Effector CD4-positive, alpha-beta T cell (primary cell): ENCODE measurements at regions not wholly inside any gene's neighbourhood (a gene's known extent, or its start where the extent isn't known, plus 50 kb on each side); places are given as distances from the start of the nearest gene placed in this dataset.
"Not testable (repeated sequence)": the region's sequence is repeated elsewhere in the genome, so short reads cannot be mapped to it uniquely, and the experiment has no call there.

Experiments
- DNase-seq: peaks from one replicate; pipeline ENCODE4 v3.0.0-alpha.2; 2020

DNA sequence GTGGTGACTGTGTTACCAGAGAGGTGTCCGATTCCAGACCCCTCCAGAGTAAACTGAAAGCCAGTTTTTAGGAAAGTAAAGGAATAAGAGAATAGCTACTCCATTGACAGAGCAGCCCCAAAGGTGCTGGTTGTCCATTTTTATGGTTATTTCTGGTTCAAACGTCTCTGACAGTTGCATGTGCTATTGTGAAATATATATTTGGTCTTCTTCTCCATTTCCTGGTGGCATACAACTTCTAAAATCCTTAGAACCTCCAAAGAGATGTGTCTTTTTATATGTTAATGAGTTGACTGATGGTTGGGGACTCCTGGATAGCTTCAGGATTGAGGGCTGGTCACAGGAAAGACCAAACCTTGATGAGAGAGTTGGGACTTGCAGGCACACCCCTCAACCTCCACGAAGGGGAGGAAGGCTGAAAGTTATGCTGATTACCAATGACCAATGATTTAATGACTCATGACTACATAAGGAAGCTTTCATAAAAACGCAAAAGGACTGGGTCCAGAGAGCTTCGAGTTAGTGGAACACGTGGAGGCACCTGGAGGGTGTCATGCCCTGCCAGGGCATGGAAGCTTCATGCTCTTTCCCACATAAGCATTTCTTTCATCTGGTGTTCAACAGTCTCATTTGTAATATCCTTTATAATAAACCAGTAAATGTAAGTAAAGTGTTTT is 100.7 kb downstream of the SLC16A1 start:
- DNase-seq = no peak

DNA sequence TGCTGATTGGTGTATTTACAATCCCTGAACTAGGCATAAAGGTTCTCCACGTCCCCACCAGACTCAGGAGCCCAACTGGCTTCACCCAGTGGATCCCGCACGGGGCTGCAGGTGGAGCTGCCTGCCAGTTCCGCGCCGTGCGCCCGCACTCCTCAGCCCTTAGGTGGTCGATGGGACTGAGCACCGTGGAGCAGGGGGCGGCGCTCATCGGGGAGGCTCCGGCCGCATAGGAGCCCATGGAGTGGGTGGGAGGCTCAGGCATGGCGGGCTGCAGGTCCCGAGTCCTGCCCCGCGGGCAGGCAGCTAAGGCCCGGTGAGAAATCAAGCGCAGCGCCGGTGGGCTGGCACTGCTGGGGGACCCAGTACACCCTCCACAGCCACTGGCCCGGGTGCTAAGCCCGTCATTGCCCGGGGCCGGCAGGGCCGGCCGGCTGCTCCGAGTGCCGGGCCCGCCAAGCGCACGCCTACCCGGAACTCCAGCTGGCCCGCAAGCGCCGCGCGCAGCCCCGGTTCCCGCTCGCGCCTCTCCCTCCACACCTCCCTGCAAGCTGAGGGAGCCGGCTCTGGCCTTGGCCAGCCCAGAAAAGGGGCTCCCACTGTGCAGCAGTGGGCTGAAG is 101.5 kb downstream of the SLC16A1 start:
- not testable (repeated sequence) for DNase-seq

DNA sequence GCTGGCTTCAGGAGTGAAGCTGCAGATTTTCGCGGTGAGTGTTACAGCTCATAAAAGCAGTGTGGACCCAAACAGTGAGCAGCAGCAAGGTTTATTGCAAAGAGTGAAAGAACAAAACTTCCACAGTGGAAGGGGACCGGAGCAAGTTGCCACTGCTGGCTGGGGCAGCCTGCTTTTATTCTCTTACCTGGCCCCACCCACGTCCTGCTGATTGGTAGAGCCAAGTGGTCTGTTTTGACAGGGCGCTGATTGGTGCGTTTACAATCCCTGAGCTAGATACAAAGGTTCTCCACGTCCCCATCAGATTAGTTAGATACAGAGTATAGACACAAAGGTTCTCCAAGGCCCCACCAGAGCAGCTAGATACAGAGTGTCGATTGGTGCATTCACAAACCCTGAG is 102.1 kb downstream of the SLC16A1 start:
- not testable (repeated sequence) for DNase-seq

GRCh38 chr1:112852934-112853333 is 103.1 kb downstream of the SLC16A1 start:
- no peak for DNase-seq

DNA sequence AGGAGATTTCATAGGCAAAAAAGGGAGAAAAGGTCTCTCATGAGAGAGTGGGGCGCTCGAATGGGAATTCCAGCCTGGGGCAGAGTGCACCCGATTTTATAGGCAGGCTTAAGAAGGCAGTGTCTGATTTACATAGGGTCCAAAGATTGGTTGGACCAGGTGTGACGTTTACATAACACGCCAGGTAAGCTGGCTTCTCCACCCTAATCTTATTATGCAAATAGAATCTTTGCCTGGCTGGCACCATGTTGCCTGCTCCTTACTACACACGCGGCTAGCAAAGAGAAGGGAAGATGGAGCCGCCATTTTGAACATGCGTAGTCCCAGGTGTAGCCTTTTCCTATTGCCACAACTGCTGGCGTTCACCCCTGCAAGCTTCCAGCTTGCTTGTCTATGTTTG is 103.7 kb downstream of the SLC16A1 start:
- no peak for DNase-seq

- DNase-seq = no peak
Measured at GRCh38 chr1:112850034-112850757, 105.8 kb downstream of the SLC16A1 start.

DNA sequence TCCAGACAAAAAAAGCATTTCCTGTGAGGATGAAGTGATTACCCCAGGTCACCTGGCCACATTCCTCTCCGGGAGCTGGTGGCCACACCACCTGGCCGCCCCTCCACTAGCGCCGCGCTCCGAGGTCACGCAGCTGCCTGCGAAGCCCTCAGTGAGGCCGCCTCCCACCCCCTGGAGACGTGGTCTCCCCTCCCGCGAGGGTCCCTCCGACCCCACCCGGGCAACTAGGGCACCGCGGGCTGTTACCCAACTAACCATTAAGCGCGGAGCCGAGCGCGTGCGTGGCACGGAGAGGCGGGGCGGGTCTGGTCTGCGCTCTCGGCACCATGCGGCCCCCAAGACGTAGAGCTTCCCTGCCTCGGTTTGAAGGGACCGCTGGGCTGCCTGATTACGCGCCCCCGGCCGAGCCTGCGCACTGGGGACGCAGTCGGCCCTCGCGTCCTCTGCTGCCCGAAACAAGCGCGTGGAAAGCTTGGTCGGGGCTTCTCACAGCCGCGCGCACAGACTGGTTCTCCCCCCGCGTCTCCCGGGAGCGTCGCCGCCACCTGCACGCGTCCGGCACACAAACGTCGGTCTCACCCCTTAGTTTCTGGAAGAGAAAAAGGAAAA is 106.5 kb downstream of the SLC16A1 start:
- no peak for DNase-seq

GRCh38 chr1:112841825-112842224 is 114.2 kb downstream of the SLC16A1 start:
- DNase-seq = no peak

DNA sequence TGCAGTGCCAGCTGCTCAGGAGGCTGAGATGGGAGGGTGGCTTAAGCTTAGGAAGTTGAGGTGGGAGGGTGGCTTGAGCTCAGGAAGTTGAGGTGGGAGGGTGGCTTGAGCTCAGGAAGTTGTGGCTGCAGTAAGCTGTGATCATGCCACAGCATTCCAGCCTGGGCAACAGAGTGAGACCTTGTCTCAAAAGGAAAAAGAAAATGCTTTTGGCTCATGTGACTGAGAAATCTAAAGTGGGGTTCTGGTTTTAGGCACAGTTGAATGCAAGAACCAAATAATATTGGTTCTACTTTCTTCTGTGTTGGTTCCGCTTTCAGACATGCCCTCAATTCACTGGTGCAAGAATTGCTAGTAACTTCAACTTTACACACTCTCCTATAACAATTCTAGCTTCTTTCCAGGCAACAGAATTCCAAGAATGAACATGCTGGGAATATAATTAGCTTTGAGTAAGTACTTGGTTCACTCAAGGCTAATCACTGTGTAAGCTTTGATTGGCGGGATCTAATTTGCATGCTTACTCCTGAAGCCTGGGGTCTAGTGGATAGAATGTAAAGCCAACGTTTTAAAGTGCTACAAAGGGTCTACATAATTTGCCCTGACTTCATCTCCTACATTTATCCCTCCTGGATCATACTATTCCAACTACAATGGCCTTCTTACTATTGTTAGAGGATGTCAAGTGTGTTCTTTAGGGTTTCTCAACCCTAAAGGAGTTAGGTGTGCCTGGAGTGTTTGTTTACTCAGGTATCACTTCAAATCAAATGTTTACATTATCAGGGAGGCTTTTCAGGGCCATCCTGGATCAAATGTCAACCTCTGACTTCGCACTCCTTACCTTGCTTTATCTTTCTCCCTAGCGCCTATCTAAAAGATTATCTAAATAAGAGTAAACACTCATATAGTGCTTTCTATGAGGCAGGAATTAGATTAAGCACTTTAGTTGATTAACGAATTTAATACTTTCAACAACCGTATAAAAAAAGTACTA is 115.1 kb downstream of the SLC16A1 start:
- no peak for DNase-seq

DNA sequence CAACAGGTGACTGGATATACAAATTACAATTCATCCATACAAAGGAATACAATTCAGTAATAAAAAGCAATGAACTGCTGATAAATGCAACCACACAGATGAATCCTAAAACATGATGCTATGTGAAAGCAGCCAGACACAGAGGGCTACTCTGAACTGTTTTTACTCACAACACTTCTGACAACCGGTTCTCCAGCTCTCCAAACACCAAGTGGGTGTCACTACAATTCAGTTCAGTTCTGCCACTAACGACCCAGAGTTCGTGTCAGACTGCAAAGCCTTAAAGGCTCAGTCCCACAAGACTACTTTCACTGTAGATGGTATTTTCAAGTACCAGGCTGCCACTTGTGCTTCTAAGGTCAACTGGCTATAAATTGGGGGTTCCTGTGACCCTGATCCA is 119.4 kb downstream of the SLC16A1 start:
- DNase-seq = no peak

DNA sequence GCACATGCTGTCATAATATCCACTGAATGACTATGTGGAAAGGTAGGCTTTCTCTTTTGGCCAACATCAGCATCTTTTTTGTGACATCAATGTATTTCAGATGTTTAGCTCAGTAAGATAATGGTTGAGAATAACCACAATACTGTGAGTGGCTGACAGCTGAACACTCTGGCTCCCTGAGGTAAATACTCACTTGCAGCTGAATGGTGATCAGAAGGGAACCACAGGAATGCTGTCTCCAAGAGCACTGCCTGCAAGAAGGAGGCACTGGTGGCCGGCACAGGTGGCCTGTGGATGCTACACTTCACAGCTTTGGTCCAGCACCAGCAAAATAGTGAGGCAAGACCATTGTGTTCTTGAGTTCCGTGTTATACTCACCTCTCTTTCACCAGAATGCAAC is 118.7 kb upstream of the PPM1J start:
- DNase-seq = no peak

DNA sequence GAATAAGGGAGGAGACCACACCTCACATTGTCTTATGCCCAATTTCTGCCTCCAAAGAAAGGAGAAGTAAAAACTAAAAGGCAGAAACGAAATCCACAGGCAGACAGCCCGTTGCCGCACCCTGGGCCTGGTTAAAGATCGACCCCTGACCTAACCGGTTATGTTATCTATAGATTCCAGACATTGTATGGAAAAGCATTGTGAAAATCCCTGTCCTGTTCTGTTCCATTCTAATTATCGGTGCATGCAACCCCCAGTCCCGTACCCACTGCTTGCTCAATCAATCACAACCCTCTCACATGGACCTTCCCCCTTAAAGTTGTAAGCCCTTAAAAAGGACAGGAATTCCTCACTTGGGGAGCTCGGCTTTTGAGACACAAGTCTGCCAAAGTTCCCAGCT is 117.1 kb upstream of the PPM1J start:
- not testable (repeated sequence) for DNase-seq

DNA sequence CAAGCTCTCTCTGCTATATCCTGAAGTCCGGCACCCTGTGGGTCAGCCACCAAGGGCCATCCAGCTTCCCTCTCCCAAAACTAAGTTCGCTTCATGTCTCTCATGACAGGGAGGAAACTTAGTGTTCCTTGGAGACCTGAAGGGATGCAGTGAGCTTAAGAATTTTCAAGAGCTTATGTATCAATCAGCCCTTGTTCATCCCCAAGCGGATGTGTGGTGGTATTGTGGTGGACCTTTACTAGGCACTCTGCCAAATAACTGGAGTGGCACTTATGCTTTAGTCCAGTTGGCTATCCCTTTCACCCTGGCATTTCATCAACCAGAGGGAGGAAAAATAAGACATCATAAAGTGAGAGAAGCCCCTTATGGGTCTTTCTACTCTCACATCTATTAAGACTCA is 114.6 kb upstream of the PPM1J start:
- DNase-seq = not testable (repeated sequence)

DNA sequence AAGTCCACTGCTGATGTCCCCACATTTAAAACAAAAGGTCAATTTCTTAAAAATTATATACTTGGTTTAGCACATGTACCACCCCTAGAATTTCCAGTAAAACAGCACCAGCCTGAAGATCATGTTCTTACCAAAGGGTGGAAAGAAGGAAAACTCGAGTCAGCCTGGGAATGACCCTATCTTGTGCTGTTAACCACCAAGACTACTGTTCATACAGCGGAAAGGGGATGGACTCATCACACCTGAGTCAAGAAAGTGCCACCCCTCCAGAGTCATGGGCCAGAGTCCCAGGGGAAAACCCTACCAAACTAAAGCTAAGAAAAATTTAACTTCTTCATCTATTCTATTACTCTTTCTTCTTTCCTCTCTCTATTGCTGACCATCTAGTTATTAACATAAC is 113.6 kb upstream of the PPM1J start:
- DNase-seq = no peak

DNA sequence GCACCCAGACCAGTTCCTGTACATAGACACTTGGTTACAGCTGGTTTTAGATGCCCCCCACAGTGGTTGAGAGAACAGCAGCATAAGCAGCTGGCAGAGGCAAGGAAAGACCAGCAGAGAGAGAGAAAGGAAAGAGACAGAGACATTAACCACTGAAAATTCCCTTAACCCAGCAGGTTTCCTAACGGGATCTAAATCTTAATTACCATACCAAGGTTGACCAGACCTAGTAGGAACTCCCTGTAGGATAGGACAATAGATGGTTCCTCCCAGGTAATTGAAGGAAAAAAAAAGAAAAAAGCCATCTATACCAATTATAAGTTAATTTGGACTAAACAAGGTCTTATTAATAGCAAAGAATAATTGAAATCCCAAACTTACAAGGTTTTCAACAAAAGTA is 112.3 kb upstream of the PPM1J start:
- not testable (repeated sequence) for DNase-seq

DNA sequence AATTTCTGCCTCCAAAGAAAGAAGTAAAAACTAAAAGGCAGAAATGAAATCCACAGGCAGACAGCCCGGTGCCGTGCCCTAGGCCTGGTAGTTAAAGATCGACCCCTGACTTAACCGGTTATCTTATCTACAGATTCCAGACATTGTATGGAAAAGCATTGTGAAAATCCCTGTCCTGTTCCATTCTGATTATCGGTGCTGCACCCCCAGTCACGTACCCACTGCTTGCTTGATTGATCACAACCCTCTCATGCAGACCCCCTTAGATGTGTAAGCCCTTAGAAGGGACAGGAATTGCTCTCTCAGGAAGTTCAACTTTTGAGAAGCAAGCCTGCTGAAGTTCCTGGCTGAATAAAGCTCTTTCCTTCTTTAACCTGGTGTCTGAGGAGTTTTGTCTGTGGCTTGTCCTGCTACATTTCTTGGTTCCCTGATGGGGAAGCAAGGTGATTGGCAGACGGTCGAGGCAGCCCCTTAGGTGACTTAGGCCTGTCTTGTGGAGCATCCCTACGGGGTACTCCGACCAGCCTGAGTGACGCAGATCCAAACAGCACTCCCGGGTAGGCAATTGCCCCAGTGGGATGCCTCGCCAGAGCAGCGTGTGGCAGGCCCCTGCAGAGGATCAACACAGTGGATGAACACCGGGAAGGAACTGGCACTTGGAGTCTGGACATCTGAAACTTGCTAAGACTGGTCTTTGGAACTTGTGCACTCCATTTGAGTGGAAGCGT is 111.2 kb upstream of the PPM1J start:
- DNase-seq = no peak

DNA sequence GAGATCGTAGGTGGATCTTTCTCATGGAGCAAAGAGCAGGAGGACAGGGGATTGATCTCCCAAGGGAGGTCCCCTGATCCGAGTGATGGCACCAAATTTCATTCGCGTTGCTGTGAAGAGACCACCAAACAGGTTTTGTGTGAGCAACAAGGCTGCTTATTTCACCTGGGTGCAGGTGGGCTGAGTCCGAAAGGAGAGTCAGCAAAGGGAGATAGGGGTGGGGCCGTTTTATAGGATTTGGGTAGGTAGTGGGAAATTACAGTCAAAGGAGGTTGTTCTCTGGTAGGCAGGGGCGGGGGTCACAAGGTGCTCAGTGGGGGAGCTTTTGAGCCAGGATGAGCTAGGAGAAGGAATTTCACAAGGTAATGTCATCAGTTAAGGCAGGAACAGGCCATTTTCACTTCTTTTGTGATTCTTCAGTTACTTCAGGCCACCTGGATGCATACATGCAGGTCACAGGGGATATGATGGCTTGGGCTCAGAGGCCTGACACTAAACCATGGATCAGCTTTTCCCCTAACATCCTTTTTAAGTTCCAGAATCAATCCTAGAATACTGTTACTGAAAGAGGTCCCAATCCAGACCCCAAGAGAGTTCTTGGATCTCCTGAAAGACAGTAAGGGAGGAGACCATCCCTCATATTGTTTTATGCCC is 110.6 kb upstream of the PPM1J start:
- not testable (repeated sequence) for DNase-seq

DNA sequence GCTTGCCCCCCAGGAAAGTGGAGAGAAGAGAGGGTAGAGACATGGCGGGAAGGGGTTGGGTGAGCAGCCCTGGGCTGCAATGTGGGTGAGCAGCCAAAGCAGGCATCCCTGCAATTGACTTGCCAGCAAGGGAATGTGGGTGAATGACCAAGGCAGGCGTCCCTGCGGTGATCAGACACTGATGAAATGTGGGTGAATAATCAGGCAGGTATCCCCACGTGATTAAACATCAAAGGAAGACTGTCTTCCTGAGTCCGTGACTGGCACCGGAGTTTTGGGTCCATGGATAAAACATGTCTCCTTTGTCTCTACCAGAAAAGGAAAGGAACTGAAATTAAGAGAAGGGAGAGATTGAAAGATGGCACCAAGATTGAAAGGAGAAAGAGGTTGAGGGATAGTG is 109.9 kb upstream of the PPM1J start:
- not testable (repeated sequence) for DNase-seq

GRCh38 chr1:112821307-112822063 is 106.4 kb upstream of the PPM1J start:
- not testable (repeated sequence) for DNase-seq

- DNase-seq = no peak
Measured at GRCh38 chr1:112818990-112819689, 104.0 kb upstream of the PPM1J start.
